ENCODE measurements at regions not wholly inside any gene's neighbourhood (a gene's known extent, or its start where the extent isn't known, plus 50 kb on each side); places are given as distances from the start of the nearest gene placed in this dataset.
"Not testable (repeated sequence)": the region's sequence is repeated elsewhere in the genome, so short reads cannot be mapped to it uniquely, and the experiment has no call there.

DNA sequence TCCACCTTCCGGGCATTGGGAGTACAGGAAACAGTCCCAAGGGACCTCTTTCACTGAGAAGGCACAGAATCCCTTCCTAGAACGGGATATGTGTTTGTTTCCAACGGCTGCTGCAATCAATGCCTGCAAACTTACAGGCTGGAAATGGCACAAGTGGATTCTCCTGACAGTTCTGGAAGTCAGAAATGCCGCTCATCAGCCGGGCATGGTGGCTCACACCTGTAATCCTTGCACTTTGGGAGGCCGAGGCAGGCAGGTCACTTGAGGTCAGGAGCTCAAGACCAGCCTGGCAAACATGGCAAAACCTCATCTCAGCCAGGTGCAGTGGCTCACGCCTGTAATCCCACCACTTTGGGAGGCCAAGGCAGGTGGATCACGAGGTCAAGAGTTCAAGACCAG is 97.0 kb upstream of the FGF3 start:
- TF ChIP-seq POLR2A, POLR2AphosphoS5 (IDR thresholded peaks at IDR 0.05; ENCODE audit: low read depth, low read length): not testable (repeated sequence)
